ENCODE measurements at regions not wholly inside any gene's neighbourhood (a gene's known extent, or its start where the extent isn't known, plus 50 kb on each side); places are given as distances from the start of the nearest gene placed in this dataset.

GRCh38 chr2:67499989-67500388 lies 102.9 kb downstream of the ETAA1 start:
- Mint-ChIP-seq H3K27ac (ENCODE audit: unreplicated experiment) (no peak overlapping the region), H3K4me1 (ENCODE audit: low read depth, unreplicated experiment) (no peaks in the 10 kb centered on the region), H3K27me3 (ENCODE audit: insufficient read depth, unreplicated experiment) (peaks cover 4% of the 10 kb centered on the region), H3K9me3 (ENCODE audit: unreplicated experiment) (no peaks in the 10 kb centered on the region), H3K4me3 (ENCODE audit: unreplicated experiment) (no peak overlapping the region), H3K36me3 (ENCODE audit: insufficient read depth, unreplicated experiment) (no peaks in the 10 kb centered on the region)
- TF ChIP-seq CTCF (IDR thresholded peaks at IDR 0.05; ENCODE audit: insufficient read depth in 1 of 2, low read depth in 1 of 2, low read length in 1 of 2, severe bottlenecking in 1 of 2, unreplicated experiment in 1 of 2) = no peak
- Histone ChIP-seq H3K36me3 (ENCODE audit: control insufficient read depth, insufficient read depth, low read length) (no peaks in the 10 kb centered on the region), H3K27me3 (replicated peaks; ENCODE audit: control insufficient read depth, insufficient read depth, low read length) (no peaks in the 10 kb centered on the region), H3K4me3 (ENCODE audit: low read depth, low read length) (no peak overlapping the region), H3K4me1 (no peaks in the 10 kb centered on the region), H3K9me3 (no peaks in the 10 kb centered on the region)
- ChIA-PET POLR2A (no interaction called here), CTCF (no interaction called here)
- BruUV-seq (replicated peaks) = no TSS peak
- intact Hi-C loops (cut with micrococcal nuclease; ENCODE audit: unreplicated experiment) = no loop called here
- DNase-seq = no peak

GRCh38 chr2:67500541-67500940 lies 103.4 kb downstream of the ETAA1 start:
- no peaks in the 10 kb centered on the region for H3K36me3 Mint-ChIP-seq (ENCODE audit: insufficient read depth, unreplicated experiment)
- H3K27ac Mint-ChIP-seq (ENCODE audit: unreplicated experiment) = no peak overlapping the region
- H3K9me3 Mint-ChIP-seq (ENCODE audit: unreplicated experiment) = no peaks in the 10 kb centered on the region
- H3K27me3 Mint-ChIP-seq (ENCODE audit: insufficient read depth, unreplicated experiment) = peaks cover 3% of the 10 kb centered on the region
- no peaks in the 10 kb centered on the region for H3K4me1 ChIP-seq
- ChIA-PET CTCF (no interaction called here), POLR2A (interaction anchor here (0.6 kb wide), 1 partner anchor 182 kb away, joined by 4 read pairs; no protein-coding TSS in a partner anchor)
- H3K4me1 Mint-ChIP-seq (ENCODE audit: low read depth, unreplicated experiment) = no peaks in the 10 kb centered on the region
- TF ChIP-seq CTCF (IDR thresholded peaks at IDR 0.05; ENCODE audit: insufficient read depth in 1 of 2, low read depth in 1 of 2, low read length in 1 of 2, severe bottlenecking in 1 of 2, unreplicated experiment in 1 of 2) = no peak
- no peak overlapping the region for H3K4me3 Mint-ChIP-seq (ENCODE audit: unreplicated experiment)
- no peaks in the 10 kb centered on the region for H3K27me3 ChIP-seq (replicated peaks; ENCODE audit: control insufficient read depth, insufficient read depth, low read length)
- no peak for DNase-seq
- no peaks in the 10 kb centered on the region for H3K36me3 ChIP-seq (ENCODE audit: control insufficient read depth, insufficient read depth, low read length)
- no peaks in the 10 kb centered on the region for H3K9me3 ChIP-seq
- H3K4me3 ChIP-seq (ENCODE audit: low read depth, low read length) = no peak overlapping the region
- intact Hi-C loops (cut with micrococcal nuclease; ENCODE audit: unreplicated experiment) = no loop called here
- no TSS peak for BruUV-seq (replicated peaks)

- no TSS peak for BruUV-seq (replicated peaks)
These were observed 105.4 kb downstream of the ETAA1 start for GRCh38 chr2:67502346-67503065.

More at GRCh38 chr2:67502346-67503065, 105.4 kb downstream of the ETAA1 start:
- Mint-ChIP-seq H3K9me3 (ENCODE audit: unreplicated experiment) (no peaks in the 10 kb centered on the region), H3K36me3 (ENCODE audit: insufficient read depth, unreplicated experiment) (no peaks in the 10 kb centered on the region), H3K27me3 (ENCODE audit: insufficient read depth, unreplicated experiment) (peaks cover 3% of the 10 kb centered on the region), H3K27ac (ENCODE audit: unreplicated experiment) (no peak overlapping the region), H3K4me1 (ENCODE audit: low read depth, unreplicated experiment) (no peaks in the 10 kb centered on the region), H3K4me3 (ENCODE audit: unreplicated experiment) (no peak overlapping the region)
- no peak for DNase-seq
- Histone ChIP-seq H3K36me3 (ENCODE audit: control insufficient read depth, insufficient read depth, low read length) (no peaks in the 10 kb centered on the region), H3K4me1 (no peaks in the 10 kb centered on the region), H3K27me3 (replicated peaks; ENCODE audit: control insufficient read depth, insufficient read depth, low read length) (no peaks in the 10 kb centered on the region), H3K9me3 (no peaks in the 10 kb centered on the region), H3K4me3 (ENCODE audit: low read depth, low read length) (no peak overlapping the region)
- intact Hi-C loops (cut with micrococcal nuclease; ENCODE audit: unreplicated experiment) = no loop called here
- TF ChIP-seq CTCF (IDR thresholded peaks at IDR 0.05; ENCODE audit: insufficient read depth in 1 of 2, low read depth in 1 of 2, low read length in 1 of 2, severe bottlenecking in 1 of 2, unreplicated experiment in 1 of 2) = no peak
- POLR2A ChIA-PET = no interaction called here
- CTCF ChIA-PET = no interaction called here
